ENCODE measurements at regions not wholly inside any gene's neighbourhood (a gene's known extent, or its start where the extent isn't known, plus 50 kb on each side); places are given as distances from the start of the nearest gene placed in this dataset.
A peak's percentile ranks its signal among the peaks of the same experiment; 100 is the strongest.

GRCh38 chr11:81990659-81991443 lies 742.8 kb downstream of the FAM181B start:
- ATAC-seq (peak; percentile 35; the same call in 2 of the 3 replicates), DNase-seq (ENCODE audit: low spot score) (no peak), FAIRE-seq (no peak)
- TF ChIP-seq RBFOX2 (IDR thresholded peaks at IDR 0.05; ENCODE audit: low read depth, low read length), result no peak
- TF ChIP-seq ZNF850 (CRISPR knock-in tag; conservative IDR thresholded peaks at IDR 0.05), result peak; percentile 84; the same call in 1 of the 2 replicates
- no peaks in the 10 kb centered on the region for H3K4me1 ChIP-seq (ENCODE audit: insufficient read depth, low read length)
- H3K27ac ChIP-seq (ENCODE audit: extremely low read length, insufficient read depth, low read length), result no peak overlapping the region
- no TSS peak for BruUV-seq (replicated peaks)
- no peak overlapping the region for H3K4me3 ChIP-seq (replicated peaks in 1 of 3; ENCODE audit: insufficient read depth in 1 of 3, low read depth in 2 of 3, low read length in 3 of 3)
- H3K9me3 ChIP-seq (ENCODE audit: low read length), result peaks cover 6% of the 10 kb centered on the region; the same call in 1 of the 2 replicates
- no peaks in the 10 kb centered on the region for H3K36me3 ChIP-seq (replicated peaks in 1 of 2; ENCODE audit: control insufficient read depth in 1 of 2, insufficient read depth in 2 of 2, low read length in 2 of 2)
- ChIA-PET POLR2A (no interaction called here), CTCF (ENCODE audit: low intra/inter-chr PET ratio, low total read pairs) (no interaction called here)
- 36% methylated on average over 10 of the region's 27 CpGs for WGBS (ENCODE audit: low lambda C conversion rate)
- in situ Hi-C loops (cut with HindIII; ENCODE audit: extremely low pct_ligation_motif_present, low pct_unique_long_range_greater_than_20kb) (no loop called here), intact Hi-C loops (cut with micrococcal nuclease; ENCODE audit: unreplicated experiment) (no loop called here)
- H3K9ac ChIP-seq (ENCODE audit: insufficient read depth, low read depth, low read length), result no peak overlapping the region
- no peak overlapping the region for H3K4me2 ChIP-seq (ENCODE audit: low read depth, low read length)
- H3K79me2 ChIP-seq (ENCODE audit: insufficient read depth, low read length), result no peaks in the 10 kb centered on the region
- no peak overlapping the region for H2AFZ ChIP-seq (ENCODE audit: low read length)
- H4K20me1 ChIP-seq (ENCODE audit: insufficient read depth, low read length), result no peaks in the 10 kb centered on the region
- H3K27me3 ChIP-seq (ENCODE audit: control insufficient read depth in 1 of 2, insufficient read depth in 2 of 2, low read length in 2 of 2), result no peaks in the 10 kb centered on the region

GRCh38 chr11:81989093-81989492 lies 744.6 kb downstream of the FAM181B start:
- Histone ChIP-seq H3K36me3 (replicated peaks in 1 of 2; ENCODE audit: control insufficient read depth in 1 of 2, insufficient read depth in 2 of 2, low read length in 2 of 2) (no peaks in the 10 kb centered on the region), H3K27ac (ENCODE audit: extremely low read length, insufficient read depth, low read length) (no peak overlapping the region), H3K79me2 (ENCODE audit: insufficient read depth, low read length) (no peaks in the 10 kb centered on the region), H2AFZ (ENCODE audit: low read length) (no peak overlapping the region), H3K27me3 (ENCODE audit: control insufficient read depth in 1 of 2, insufficient read depth in 2 of 2, low read length in 2 of 2) (no peaks in the 10 kb centered on the region), H3K9me3 (ENCODE audit: low read length) (peaks cover 6% of the 10 kb centered on the region; the same call in 1 of the 2 replicates), H3K4me3 (replicated peaks in 1 of 3; ENCODE audit: insufficient read depth in 1 of 3, low read depth in 2 of 3, low read length in 3 of 3) (no peak overlapping the region), H3K4me2 (ENCODE audit: low read depth, low read length) (no peak overlapping the region), H4K20me1 (ENCODE audit: insufficient read depth, low read length) (no peaks in the 10 kb centered on the region), H3K4me1 (ENCODE audit: insufficient read depth, low read length) (no peaks in the 10 kb centered on the region), H3K9ac (ENCODE audit: insufficient read depth, low read depth, low read length) (no peak overlapping the region)
- in situ Hi-C loops (cut with HindIII; ENCODE audit: extremely low pct_ligation_motif_present, low pct_unique_long_range_greater_than_20kb), result no loop called here
- ChIA-PET POLR2A (no interaction called here), CTCF (ENCODE audit: low intra/inter-chr PET ratio, low total read pairs) (no interaction called here)
- intact Hi-C loops (cut with micrococcal nuclease; ENCODE audit: unreplicated experiment), result no loop called here
- DNase-seq (ENCODE audit: low spot score) (no peak), ATAC-seq (no peak), FAIRE-seq (no peak)
- no TSS peak for BruUV-seq (replicated peaks)
- WGBS (ENCODE audit: low lambda C conversion rate), result 3% methylated on average over 3 of the region's 3 CpGs
- TF ChIP-seq CREB3 (CRISPR knock-in tag; IDR thresholded peaks at IDR 0.05) (no peak), HCFC1 (IDR thresholded peaks at IDR 0.05; ENCODE audit: low read depth, low read length) (no peak), RCOR2 (CRISPR knock-in tag; IDR thresholded peaks at IDR 0.05) (no peak), CHCHD3 (CRISPR knock-in tag; IDR thresholded peaks at IDR 0.05) (no peak), ZNF264 (CRISPR knock-in tag; IDR thresholded peaks at IDR 0.05) (no peak), WIZ (CRISPR knock-in tag; IDR thresholded peaks at IDR 0.05) (no peak), CCAR2 (optimal IDR thresholded peaks at IDR 0.05; ENCODE audit: low read depth, low read length) (no peak), ZNF749 (CRISPR knock-in tag; IDR thresholded peaks at IDR 0.05; ENCODE audit: borderline replicate concordance) (no peak), ZNF720 (CRISPR knock-in tag; IDR thresholded peaks at IDR 0.05) (no peak), NR2F1 (CRISPR knock-in tag; IDR thresholded peaks at IDR 0.05) (no peak), ZNF451 (CRISPR knock-in tag; IDR thresholded peaks at IDR 0.05) (no peak), ZBTB10 (CRISPR knock-in tag; IDR thresholded peaks at IDR 0.05; ENCODE audit: borderline replicate concordance) (no peak), FIP1L1 (IDR thresholded peaks at IDR 0.05; ENCODE audit: borderline replicate concordance, insufficient read depth, low read depth, low read length) (no peak), ZKSCAN8 (CRISPR knock-in tag; IDR thresholded peaks at IDR 0.05; ENCODE audit: borderline replicate concordance) (no peak)
